SK-N-SH (cell line): ENCODE measurements at regions not wholly inside any gene's neighbourhood (a gene's known extent, or its start where the extent isn't known, plus 50 kb on each side); places are given as distances from the start of the nearest gene placed in this dataset.
A peak's percentile ranks its signal among the peaks of the same experiment; 100 is the strongest.

ENCODE experiments used
- CTCF ChIA-PET: fragments of 300-600, 350-600 bp; formaldehyde crosslinking; extraction: SDS; loops from one replicate; lab custom pipeline; 2021; lab: Yijun Ruan, JAX
- POLR2A ChIA-PET: fragments of 350-600 bp; sonication (Branson Sonifier 250); formaldehyde crosslinking; extraction: SDS; loops from one replicate; lab custom pipeline; 2020; ENCODE audit warnings: antibody characterized with exemption, inconsistent platforms; lab: Yijun Ruan, JAX
- DNase-seq: peaks from one replicate; pipeline ENCODE4 v3.0.0; 2012
- H2AFZ ChIP-seq: fragments of 200-600 bp; sonication (generic); 2 replicates; pipeline ENCODE4 v1.8.1; 2016; ENCODE audit warnings: antibody characterized with exemption, mild to moderate bottlenecking, low read depth
- H3F3A ChIP-seq: fragments of 200-600 bp; sonication (generic); replicated peaks from 2 replicates; pipeline ENCODE3; 2016; ENCODE audit warnings: antibody characterized with exemption, mild to moderate bottlenecking; ENCODE audit not compliant: insufficient read depth
- H3K27ac ChIP-seq, 2 experiments: fragments of 200-500 bp in 1 of 2; fragments of 200-600 bp in 1 of 2; sonication (Bioruptor generic) in 1 of 2; sonication (generic), shearing (Covaris generic) in 1 of 2; 2 replicates each; pipeline versions ENCODE4 v1.5.1 to v1.6.1; 2014 to 2016; ENCODE audit warnings: low read depth in 2 of 2, inconsistent platforms in 1 of 2, low read length in 1 of 2, mild to moderate bottlenecking in 1 of 2, mixed read lengths in 1 of 2
- H3K27me3 ChIP-seq: fragments of 200-600 bp; sonication (generic), shearing (Covaris generic); 2 replicates; pipeline ENCODE4 v1.6.1; 2016; ENCODE audit warnings: mixed run types; ENCODE audit not compliant: insufficient read depth
- H3K36me3 ChIP-seq, 2 experiments: fragments of 200-500 bp in 1 of 2; fragments of 200-600 bp in 1 of 2; sonication (Bioruptor generic) in 1 of 2; sonication (generic) in 1 of 2; replicated peaks in 1 of 2; 2 replicates each; pipeline versions ENCODE3 to v1.5.1; 2014 to 2016; ENCODE audit warnings: low read length in 1 of 2, mild to moderate bottlenecking in 1 of 2; ENCODE audit not compliant: insufficient read depth in 2 of 2, control insufficient read depth in 1 of 2
- H3K4me1 ChIP-seq, 2 experiments: fragments of 200-500 bp in 1 of 2; fragments of 200-600 bp in 1 of 2; sonication (Bioruptor generic) in 1 of 2; sonication (generic), shearing (Covaris generic) in 1 of 2; 2 replicates each; pipeline versions ENCODE4 v1.5.1 to v1.6.1; 2014 to 2016; ENCODE audit warnings: low read depth in 1 of 2, low read length in 1 of 2, mixed run types in 1 of 2; ENCODE audit not compliant: insufficient read depth in 2 of 2, control insufficient read depth in 1 of 2
- H3K4me2 ChIP-seq: fragments of 200-600 bp; sonication (generic), shearing (Covaris generic); 2 replicates; pipeline ENCODE4 v1.6.1; 2017; ENCODE audit warnings: mixed run types
- H3K4me3 ChIP-seq, 2 experiments: fragments of 200-500 bp in 1 of 2; fragments of 200-600 bp in 1 of 2; sonication (Bioruptor generic) in 1 of 2; sonication (generic), shearing (Covaris generic) in 1 of 2; 2 replicates each; pipeline versions ENCODE4 v1.5.1 to v1.8.1; 2014 to 2016; ENCODE audit warnings: low read depth in 2 of 2, inconsistent platforms in 1 of 2, low read length in 1 of 2, mild to moderate bottlenecking in 1 of 2, mixed read lengths in 1 of 2, moderate library complexity in 1 of 2
- H3K79me2 ChIP-seq: fragments of 200-600 bp; sonication (generic); 2 replicates; pipeline ENCODE4 v1.8.1; 2017; ENCODE audit warnings: mild to moderate bottlenecking; ENCODE audit not compliant: insufficient read depth
- H3K9ac ChIP-seq: fragments of 200-600 bp; sonication (generic); 2 replicates; pipeline ENCODE4 v1.6.1; 2017; ENCODE audit warnings: mixed run types
- H3K9me2 ChIP-seq: fragments of 200-600 bp; sonication (generic); 2 replicates; pipeline ENCODE4 v1.6.1; 2017; ENCODE audit warnings: mixed run types
- H3K9me3 ChIP-seq: fragments of 200-600 bp; sonication (generic); 2 replicates; pipeline ENCODE4 v1.6.1; 2017; ENCODE audit warnings: mixed run types, mild to moderate bottlenecking, moderate library complexity
- H4K20me1 ChIP-seq: fragments of 200-600 bp; sonication (generic); 2 replicates; pipeline ENCODE4 v1.6.1; 2017; ENCODE audit warnings: mild to moderate bottlenecking, mixed run types; ENCODE audit not compliant: insufficient read depth
- CHD2 ChIP-seq: fragments of 150-350 bp; IDR thresholded peaks from 2 replicates; pipeline ENCODE4 v1.6.1; 2018; ENCODE audit warnings: low read length; ENCODE audit not compliant: partially characterized antibody
- ELF1 ChIP-seq: IDR thresholded peaks from 2 replicates; pipeline ENCODE4 v1.4.0; 2012
- FOXM1 ChIP-seq: IDR thresholded peaks from 2 replicates; pipeline ENCODE4 v1.4.0; 2012; ENCODE audit warnings: low read depth, mild to moderate bottlenecking
- GATA2 ChIP-seq: sonication (generic); formaldehyde crosslinking; IDR thresholded peaks from 2 replicates; pipeline ENCODE4 v1.5.0; 2020; ENCODE audit warnings: mild to moderate bottlenecking, missing genetic modification reagents
- MEF2A ChIP-seq: IDR thresholded peaks from 2 replicates; pipeline ENCODE4 v1.4.0; 2012; ENCODE audit warnings: low read depth, borderline replicate concordance
- NFIC ChIP-seq: IDR thresholded peaks from 2 replicates; pipeline ENCODE4 v1.4.0; 2012; ENCODE audit warnings: borderline replicate concordance
- PBX3 ChIP-seq: IDR thresholded peaks from 2 replicates; pipeline ENCODE4; 2012
- RFX5 ChIP-seq: IDR thresholded peaks from 2 replicates; pipeline ENCODE4 v1.6.1; 2012; ENCODE audit warnings: mild to moderate bottlenecking, improper control_type of control experiment, low read length
- RXRA ChIP-seq: IDR thresholded peaks from 2 replicates; pipeline ENCODE4 v1.4.0; 2012; ENCODE audit warnings: low read depth, mild to moderate bottlenecking, borderline replicate concordance
- SIN3A ChIP-seq: IDR thresholded peaks from 2 replicates; pipeline ENCODE4 v1.6.1; 2012; ENCODE audit warnings: low read depth, mild to moderate bottlenecking, low read length, moderate library complexity, borderline replicate concordance
- TAF1 ChIP-seq: IDR thresholded peaks from 2 replicates; pipeline ENCODE4 v1.6.1; 2012; ENCODE audit warnings: low read depth, mild to moderate bottlenecking, low read length, moderate library complexity, borderline replicate concordance
- TCF12 ChIP-seq: IDR thresholded peaks from 2 replicates; pipeline ENCODE4 v1.4.0; 2012
- TEAD4 ChIP-seq: IDR thresholded peaks from 2 replicates; pipeline ENCODE4 v1.4.0; 2012; ENCODE audit warnings: mild to moderate bottlenecking, borderline replicate concordance; ENCODE audit not compliant: insufficient read depth
- USF1 ChIP-seq: IDR thresholded peaks from 2 replicates; pipeline ENCODE4 v1.4.0; 2012; ENCODE audit warnings: low read depth, borderline replicate concordance
- ZBTB33 ChIP-seq: IDR thresholded peaks from 2 replicates; pipeline ENCODE4 v1.4.0; 2012; ENCODE audit warnings: low read depth, borderline replicate concordance
- WGBS: methylation state at CpG from one replicate; pipeline ENCODE4 v1.1.6; 2017; ENCODE audit warnings: low lambda C conversion rate; 5-methylcytosine and 5-hydroxymethylcytosine counted together

- Histone ChIP-seq H3K27me3 (no peaks in the 10 kb centered on the region; the same call in 1 of the 2 replicates), H3K36me3 (no peaks in the 10 kb centered on the region), H3K4me2 (0 out of 2 replicates have a peak overlapping the region, but pooled peaks have one; percentile 33), H3K9me2 (no peaks in the 10 kb centered on the region), H3K4me3 (no peak overlapping the region), H3K9me3 (no peaks in the 10 kb centered on the region), H3K79me2 (no peaks in the 10 kb centered on the region), H3K4me1 (peaks cover 0 to 5% of the 10 kb centered on the region in 2 experiments; a peak in 1 of 4 replicates), H4K20me1 (no peaks in the 10 kb centered on the region), H3K27ac (no peak overlapping the region), H3K9ac (no peak overlapping the region), H3F3A (peaks cover 3% of the 10 kb centered on the region), H2AFZ (no peak overlapping the region)
- ChIA-PET POLR2A (no interaction called here), CTCF (no interaction called here)
- no peak for TF ChIP-seq ELF1
- TF ChIP-seq RXRA: no peak
- TF ChIP-seq PBX3: no peak
- TF ChIP-seq ZBTB33: no peak
- TF ChIP-seq CHD2: no peak
- TF ChIP-seq SIN3A: no peak
- TF ChIP-seq TEAD4: no peak
- TF ChIP-seq FOXM1: no peak
- TF ChIP-seq RFX5: no peak
- no peak for TF ChIP-seq MEF2A
- TF ChIP-seq GATA2 (CRISPR knock-in tag): no peak
- WGBS: 39% methylated on average over 13 of the region's 14 CpGs
- DNase-seq: peak; percentile 39
These were observed 138.9 kb downstream of the C16orf95 start for GRCh38 chr16:87178177-87178863.

GRCh38 chr16:87178977-87179376 lies 138.2 kb downstream of the C16orf95 start:
- no peak for TF ChIP-seq CHD2
- TF ChIP-seq PBX3: peak; percentile 75
- TF ChIP-seq NFIC: peak; percentile 70
- TF ChIP-seq USF1: no peak
- TF ChIP-seq TAF1: no peak
- peak; percentile 43; the same call in 1 of the 2 replicates for TF ChIP-seq TCF12
- TF ChIP-seq, all 33 proteins: peak for 3
- no peaks in the 10 kb centered on the region for H3K9me3 ChIP-seq
- peak; percentile 42 for DNase-seq
- no peaks in the 10 kb centered on the region for H4K20me1 ChIP-seq
- H3K4me3 ChIP-seq: no peak overlapping the region
- ChIA-PET CTCF (no interaction called here), POLR2A (no interaction called here)
- H3F3A ChIP-seq: peaks cover 3% of the 10 kb centered on the region
- no peak overlapping the region for H2AFZ ChIP-seq
- H3K36me3 ChIP-seq: no peaks in the 10 kb centered on the region
- peaks cover 1% of the 10 kb centered on the region; the same call in 1 of the 2 replicates for H3K27me3 ChIP-seq
- 8% methylated on average over 6 of the region's 9 CpGs for WGBS
- no peak overlapping the region for H3K27ac ChIP-seq
- H3K4me1 ChIP-seq: peaks cover 0 to 5% of the 10 kb centered on the region in 2 experiments; a peak in 1 of 4 replicates
- no peak overlapping the region for H3K9ac ChIP-seq
- peak overlapping the region; percentile 33; the same call in 1 of the 2 replicates for H3K4me2 ChIP-seq
- no peaks in the 10 kb centered on the region for H3K9me2 ChIP-seq
- no peaks in the 10 kb centered on the region for H3K79me2 ChIP-seq
